Muscle layer of duodenum (tissue), 2 donors: ENCODE measurements at regions not wholly inside any gene's neighbourhood (a gene's known extent, or its start where the extent isn't known, plus 50 kb on each side); places are given as distances from the start of the nearest gene placed in this dataset.
"Not testable (repeated sequence)": the region's sequence is repeated elsewhere in the genome, so short reads cannot be mapped to it uniquely, and the experiment has no call there.

ENCODE experiments used
- H3K27ac ChIP-seq: one replicate; pipeline ENCODE4 v1.7.0; 2013; ENCODE audit warnings: mild to moderate bottlenecking, low read length
- H3K27me3 ChIP-seq: one replicate; pipeline ENCODE4 v1.7.0; 2013; ENCODE audit warnings: low read depth, mild to moderate bottlenecking, control low read depth, low read length
- H3K36me3 ChIP-seq, 2 donors: one replicate each; pipeline ENCODE4 v1.7.0; 2013; ENCODE audit warnings: low read length in 2 of 2, control low read depth in 1 of 2, mild to moderate bottlenecking in 1 of 2; ENCODE audit not compliant: insufficient read depth in 2 of 2, control insufficient read depth in 1 of 2
- H3K4me1 ChIP-seq, 2 donors: one replicate each; pipeline ENCODE4 v1.7.0; 2013; ENCODE audit warnings: low read length in 2 of 2, mild to moderate bottlenecking in 2 of 2, control low read depth in 1 of 2, moderate library complexity in 1 of 2; ENCODE audit not compliant: insufficient read depth in 2 of 2, control insufficient read depth in 1 of 2
- H3K4me3 ChIP-seq, 2 donors: one replicate each; pipeline ENCODE4 v1.7.0; 2013; ENCODE audit warnings: low read length in 2 of 2, low read depth in 1 of 2, mild to moderate bottlenecking in 1 of 2
- H3K9me3 ChIP-seq, 2 donors: one replicate each; pipeline ENCODE4 v1.7.0; 2013; ENCODE audit warnings: low read length in 2 of 2, control low read depth in 1 of 2, mild to moderate bottlenecking in 1 of 2; ENCODE audit not compliant: control insufficient read depth in 1 of 2
- donor health status: healthy.

DNA sequence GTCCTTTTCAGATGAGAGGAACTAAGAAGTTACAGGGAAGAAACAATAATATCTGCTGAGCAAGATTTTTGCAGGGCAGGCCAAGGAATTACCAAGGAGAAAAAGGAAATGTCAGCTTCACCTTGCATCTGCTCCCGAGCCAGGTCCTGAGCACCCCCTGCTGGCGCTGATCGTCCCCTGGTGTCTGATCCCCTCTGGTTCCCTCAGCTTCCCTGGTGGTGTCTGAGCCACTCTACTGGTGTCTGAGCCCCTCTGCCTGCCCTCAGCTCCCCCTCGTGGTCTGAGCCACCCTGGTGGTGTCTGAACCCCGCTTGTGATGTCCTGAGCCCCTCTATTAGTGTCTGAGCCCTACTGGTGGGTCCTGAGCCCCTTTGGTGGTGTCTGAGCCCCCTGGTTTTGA is 485.7 kb downstream of the GOLGA6L6 start:
- not testable (repeated sequence) for H3K9me3 ChIP-seq, H3K27ac ChIP-seq, H3K4me3 ChIP-seq, H3K4me1 ChIP-seq, H3K36me3 ChIP-seq, H3K27me3 ChIP-seq

DNA sequence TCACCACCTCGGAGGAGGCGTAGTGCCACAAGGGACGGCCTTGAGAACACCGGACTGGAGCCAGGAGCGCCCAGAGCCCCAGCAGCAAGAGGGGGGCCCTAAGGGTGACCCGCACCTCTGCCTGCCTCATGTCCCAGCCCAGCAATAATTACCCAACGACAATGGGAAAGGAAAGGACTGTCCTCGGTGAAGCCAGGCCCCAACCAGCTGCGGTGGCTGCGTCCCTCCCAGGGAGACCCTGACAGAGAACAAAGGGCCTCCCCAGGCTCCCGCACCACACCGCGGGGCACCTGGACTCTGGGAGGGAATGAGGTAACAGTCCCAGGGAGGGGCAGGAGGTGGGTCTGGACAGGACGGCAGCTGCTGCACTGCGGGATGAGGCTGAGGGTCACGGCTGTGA is 493.4 kb downstream of the GOLGA6L6 start:
- not testable (repeated sequence) for H3K4me3 ChIP-seq, H3K9me3 ChIP-seq, H3K36me3 ChIP-seq

DNA sequence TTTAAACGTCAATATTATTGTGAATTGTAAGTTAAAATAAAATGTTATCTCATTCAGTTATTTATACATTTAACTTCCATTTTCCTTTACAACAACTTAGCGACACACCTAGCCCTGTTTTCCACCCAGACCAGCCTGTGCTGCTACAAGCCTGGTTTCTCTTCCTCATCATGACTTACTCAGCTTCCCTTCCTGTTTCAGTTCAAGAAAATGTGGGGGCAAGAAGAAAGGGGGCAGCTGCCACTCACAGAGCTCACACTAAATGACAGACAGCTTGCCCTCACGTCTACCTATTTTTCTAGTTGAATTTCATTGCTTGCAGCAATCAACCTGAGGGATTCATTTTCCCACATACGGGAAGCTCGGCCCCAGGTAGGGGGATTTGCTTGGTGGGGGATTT is 496.4 kb downstream of the GOLGA6L6 start:
- H3K36me3 ChIP-seq, H3K27me3 ChIP-seq, H3K4me1 ChIP-seq, H3K27ac ChIP-seq, H3K4me3 ChIP-seq, H3K9me3 ChIP-seq: not testable (repeated sequence)

More for the DNA sequence above, 493.4 kb downstream of the GOLGA6L6 start:
- H3K27ac ChIP-seq, H3K4me1 ChIP-seq, H3K27me3 ChIP-seq: not testable (repeated sequence)

DNA sequence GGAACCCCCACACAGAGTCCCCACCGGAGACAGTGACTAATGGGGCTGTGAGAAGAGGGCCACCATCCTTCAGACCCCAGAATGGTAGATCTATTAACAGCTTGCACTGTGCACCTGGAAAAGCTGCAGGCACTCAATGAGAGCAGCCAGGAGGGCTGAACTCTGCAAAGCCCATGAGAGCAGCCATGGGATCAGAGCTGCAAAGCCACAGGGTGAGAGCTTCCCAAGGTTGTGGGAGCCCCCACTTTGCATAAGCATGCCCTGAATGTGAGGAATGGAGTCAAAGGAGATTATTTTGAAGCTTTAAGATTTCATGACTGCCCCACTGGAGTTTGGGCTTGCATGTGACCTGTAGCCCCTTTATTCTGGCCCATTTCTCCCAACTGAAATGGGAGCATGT is 500.9 kb downstream of the GOLGA6L6 start:
- not testable (repeated sequence) for H3K27me3 ChIP-seq, H3K9me3 ChIP-seq, H3K4me1 ChIP-seq, H3K36me3 ChIP-seq, H3K4me3 ChIP-seq, H3K27ac ChIP-seq

DNA sequence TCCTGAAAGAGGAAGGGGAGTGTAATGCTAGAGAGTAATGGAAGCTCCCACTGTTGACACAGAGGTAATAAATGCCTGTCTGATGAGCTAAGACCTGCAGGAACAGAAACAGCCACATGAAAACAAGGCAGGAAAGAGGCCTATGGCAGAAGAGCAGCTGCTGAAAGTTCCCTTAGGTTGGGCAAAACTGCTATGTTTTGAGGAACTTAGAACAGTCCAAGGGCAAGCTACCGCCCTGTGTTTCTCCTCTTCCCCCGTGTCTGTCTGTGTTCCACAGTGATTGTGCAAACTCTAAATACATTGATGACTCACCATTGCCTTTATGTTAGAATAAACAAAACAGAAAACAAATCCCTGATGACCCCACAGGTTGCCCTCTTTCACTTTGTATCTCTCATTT is 516.6 kb downstream of the GOLGA6L6 start:
- not testable (repeated sequence) for H3K27ac ChIP-seq, H3K36me3 ChIP-seq, H3K4me3 ChIP-seq, H3K4me1 ChIP-seq, H3K9me3 ChIP-seq, H3K27me3 ChIP-seq

DNA sequence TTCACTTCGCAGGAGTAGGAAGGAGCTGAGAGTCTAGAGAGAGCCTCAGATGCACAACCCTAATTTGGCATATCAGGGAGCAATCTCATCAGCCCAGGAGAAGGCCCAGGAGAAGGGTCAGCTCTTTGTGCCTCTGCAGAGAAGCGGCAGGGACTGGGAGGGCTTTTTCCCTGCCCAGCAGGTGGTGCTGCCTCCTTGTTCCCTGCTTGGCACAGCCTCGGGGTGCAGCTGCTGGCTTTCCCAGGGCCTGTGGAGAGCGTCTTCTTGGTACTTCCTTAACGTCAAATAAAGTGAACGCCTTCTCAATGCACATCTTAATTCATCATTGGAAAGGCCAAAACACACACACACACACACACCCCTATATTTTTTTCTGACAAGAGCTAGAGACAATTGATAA is 519.3 kb downstream of the GOLGA6L6 start:
- not testable (repeated sequence) for H3K27ac ChIP-seq, H3K4me3 ChIP-seq, H3K9me3 ChIP-seq, H3K27me3 ChIP-seq, H3K36me3 ChIP-seq, H3K4me1 ChIP-seq

DNA sequence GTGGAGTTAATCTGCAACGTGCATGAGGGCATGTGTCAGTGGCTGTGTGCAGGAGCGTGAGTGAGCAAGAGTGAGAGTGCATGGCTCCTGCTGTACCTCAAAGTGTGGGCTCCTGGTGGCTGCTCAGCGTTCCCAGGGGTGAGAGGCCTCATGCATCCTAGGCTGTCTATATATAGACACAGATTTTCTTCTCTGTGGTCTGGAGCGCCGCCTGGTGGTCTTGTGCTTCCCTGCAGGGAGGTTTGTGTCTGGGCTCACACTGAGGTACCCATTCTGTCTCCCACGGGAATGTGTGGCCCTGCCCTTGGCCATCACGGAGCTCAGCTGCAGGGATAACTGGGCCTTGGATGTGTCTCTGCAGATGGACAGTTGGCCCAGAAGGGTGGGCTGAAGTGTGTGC is 520.2 kb downstream of the GOLGA6L6 start:
- H3K4me1 ChIP-seq, H3K4me3 ChIP-seq, H3K27me3 ChIP-seq, H3K9me3 ChIP-seq, H3K27ac ChIP-seq, H3K36me3 ChIP-seq: not testable (repeated sequence)

DNA sequence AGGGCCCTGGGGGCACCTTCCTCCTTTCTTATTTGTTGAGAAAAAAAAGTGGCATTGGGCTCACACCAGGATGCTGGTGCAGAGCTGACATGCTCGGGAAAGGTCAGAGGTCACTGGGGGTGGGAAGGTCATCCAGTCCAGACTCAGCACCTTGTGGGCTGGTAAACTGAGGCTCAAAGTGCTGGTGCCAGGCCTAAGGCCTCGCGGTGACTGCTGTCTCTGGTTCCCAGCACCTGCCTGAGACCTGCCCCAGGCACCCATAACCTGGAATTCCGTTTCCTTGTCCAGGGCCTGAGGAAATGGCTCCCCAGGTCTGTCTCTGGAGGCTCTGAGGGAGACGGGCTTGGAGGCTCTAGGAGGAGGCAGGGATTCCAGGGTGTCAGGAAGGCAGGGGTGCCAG is 521.0 kb downstream of the GOLGA6L6 start:
- H3K36me3 ChIP-seq, H3K27ac ChIP-seq, H3K27me3 ChIP-seq, H3K9me3 ChIP-seq, H3K4me3 ChIP-seq, H3K4me1 ChIP-seq: not testable (repeated sequence)

DNA sequence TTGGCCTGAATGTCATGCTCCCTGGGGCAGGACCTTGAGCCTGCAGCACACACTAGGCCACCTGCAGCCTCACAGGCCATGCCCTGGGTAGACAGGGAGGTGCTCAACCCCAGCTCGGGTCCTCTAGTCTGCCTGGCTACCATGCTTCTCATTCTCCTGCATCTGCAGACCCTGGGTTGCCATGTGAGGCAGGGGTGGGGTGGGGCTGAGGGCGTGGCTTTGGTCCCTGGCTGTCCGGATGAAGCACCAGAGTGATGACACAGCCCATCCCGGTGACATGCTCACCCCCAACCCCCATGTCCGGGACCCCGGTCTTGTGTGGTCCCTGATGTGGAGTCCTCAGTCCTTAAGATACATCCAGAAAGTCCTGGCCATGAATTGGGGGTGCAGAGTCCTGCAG is 521.8 kb downstream of the GOLGA6L6 start:
- not testable (repeated sequence) for H3K27ac ChIP-seq, H3K4me1 ChIP-seq

DNA sequence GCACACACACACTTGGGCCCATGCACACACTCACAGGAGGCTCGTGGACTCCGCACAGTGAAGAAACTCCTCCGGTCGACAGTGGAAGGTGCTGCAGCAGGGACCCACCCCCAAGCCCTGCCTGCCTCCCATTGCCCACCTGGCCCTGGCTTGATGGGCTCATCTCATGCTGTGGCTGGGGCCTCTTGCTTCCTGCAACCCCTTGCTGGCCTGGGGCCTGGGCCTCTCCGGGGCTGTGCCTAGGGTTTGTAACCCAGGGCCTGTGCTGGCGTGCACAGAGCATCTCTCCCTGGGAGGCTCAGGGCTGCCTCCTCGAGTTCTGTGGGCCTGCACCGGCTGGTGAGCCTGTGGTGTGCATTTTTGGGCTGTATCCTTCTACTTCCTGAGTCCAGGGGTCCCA is 524.0 kb downstream of the GOLGA6L6 start:
- H3K27ac ChIP-seq, H3K27me3 ChIP-seq, H3K4me3 ChIP-seq, H3K36me3 ChIP-seq, H3K9me3 ChIP-seq, H3K4me1 ChIP-seq: not testable (repeated sequence)

More for the DNA sequence above, 521.8 kb downstream of the GOLGA6L6 start:
- H3K27me3 ChIP-seq, H3K4me3 ChIP-seq, H3K9me3 ChIP-seq, H3K36me3 ChIP-seq: not testable (repeated sequence)

DNA sequence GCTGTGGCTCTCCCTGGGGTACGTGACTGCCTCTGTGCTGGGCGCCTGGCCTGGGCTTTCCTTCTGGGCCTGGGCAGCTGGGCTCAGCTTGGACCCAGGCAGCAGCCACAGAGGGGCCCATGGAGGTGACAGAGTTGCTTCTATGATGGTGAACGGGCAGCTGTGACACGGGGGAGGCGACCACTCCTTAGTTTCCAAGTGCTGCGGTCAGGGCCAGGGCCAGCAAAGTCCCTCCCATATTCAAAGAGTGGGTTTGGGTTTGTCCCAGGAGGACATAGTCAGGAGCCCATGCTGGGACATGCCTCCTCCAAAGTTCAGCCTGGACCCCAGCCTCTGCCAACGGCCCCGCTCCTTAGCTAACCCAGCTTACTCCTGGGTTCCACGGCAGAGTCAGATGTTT is 524.7 kb downstream of the GOLGA6L6 start:
- H3K4me1 ChIP-seq, H3K4me3 ChIP-seq, H3K9me3 ChIP-seq, H3K27ac ChIP-seq, H3K36me3 ChIP-seq, H3K27me3 ChIP-seq: not testable (repeated sequence)

DNA sequence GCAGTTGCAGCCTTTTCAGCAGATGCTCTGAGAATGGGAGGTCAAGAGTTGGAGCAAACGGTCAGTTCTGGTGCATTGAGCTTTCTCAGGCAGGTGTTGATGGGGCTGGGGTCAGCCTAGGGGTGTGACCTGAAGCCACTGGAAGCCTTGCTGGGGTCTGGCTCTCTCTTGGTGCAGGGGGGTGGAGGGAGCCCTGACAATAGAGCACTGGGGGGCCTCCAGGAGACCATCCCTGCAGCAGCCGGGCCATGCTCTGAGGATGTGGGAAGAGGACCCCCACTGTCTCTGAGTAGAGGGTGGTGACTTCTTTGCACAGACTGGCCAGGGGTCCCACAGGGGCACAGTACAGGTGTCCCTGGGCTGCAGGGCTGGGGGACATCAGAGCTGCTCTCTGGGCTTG is 528.8 kb downstream of the GOLGA6L6 start:
- not testable (repeated sequence) for H3K4me1 ChIP-seq, H3K27me3 ChIP-seq, H3K9me3 ChIP-seq, H3K27ac ChIP-seq, H3K36me3 ChIP-seq, H3K4me3 ChIP-seq

DNA sequence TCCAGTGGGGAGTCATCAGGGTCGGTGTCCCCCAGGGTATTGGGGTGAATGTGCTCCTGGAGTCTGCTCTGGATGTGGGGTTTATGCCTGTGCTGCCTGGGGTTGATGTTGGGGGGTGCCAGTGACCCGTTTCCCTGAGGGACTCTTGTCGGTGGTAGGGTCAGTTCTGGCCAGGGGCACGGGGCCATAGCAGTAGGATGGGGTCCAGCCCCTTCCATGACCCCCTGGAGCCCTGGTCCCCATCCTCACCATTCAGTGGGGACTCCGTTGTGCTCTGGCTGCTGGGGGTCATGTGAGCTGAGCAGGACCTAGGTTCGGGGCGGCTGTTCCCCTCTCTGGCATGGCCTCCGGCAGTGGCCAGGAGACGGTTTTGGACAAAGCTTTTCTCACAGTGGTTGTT is 530.8 kb downstream of the GOLGA6L6 start:
- not testable (repeated sequence) for H3K4me1 ChIP-seq, H3K27ac ChIP-seq, H3K27me3 ChIP-seq, H3K9me3 ChIP-seq, H3K36me3 ChIP-seq, H3K4me3 ChIP-seq
